SK-N-SH (cell line): ENCODE measurements at regions not wholly inside any gene's neighbourhood (a gene's known extent, or its start where the extent isn't known, plus 50 kb on each side); places are given as distances from the start of the nearest gene placed in this dataset.

Experiments used
- CTCF ChIA-PET: fragments of 300-600, 350-600 bp; formaldehyde crosslinking; extraction: SDS; loops from one replicate; lab custom pipeline; 2021; lab: Yijun Ruan, JAX
- POLR2A ChIA-PET: fragments of 350-600 bp; sonication (Branson Sonifier 250); formaldehyde crosslinking; extraction: SDS; loops from one replicate; lab custom pipeline; 2020; ENCODE audit warnings: antibody characterized with exemption, inconsistent platforms; lab: Yijun Ruan, JAX
- DNase-seq: peaks from one replicate; pipeline ENCODE4 v3.0.0; 2012
- H2AFZ ChIP-seq: fragments of 200-600 bp; sonication (generic); 2 replicates; pipeline ENCODE4 v1.8.1; 2016; ENCODE audit warnings: antibody characterized with exemption, mild to moderate bottlenecking, low read depth
- H3F3A ChIP-seq: fragments of 200-600 bp; sonication (generic); replicated peaks from 2 replicates; pipeline ENCODE3; 2016; ENCODE audit warnings: antibody characterized with exemption, mild to moderate bottlenecking; ENCODE audit not compliant: insufficient read depth
- H3K27ac ChIP-seq, 2 experiments: fragments of 200-500 bp in 1 of 2; fragments of 200-600 bp in 1 of 2; sonication (Bioruptor generic) in 1 of 2; sonication (generic), shearing (Covaris generic) in 1 of 2; 2 replicates each; pipeline versions ENCODE4 v1.5.1 to v1.6.1; 2014 to 2016; ENCODE audit warnings: low read depth in 2 of 2, inconsistent platforms in 1 of 2, low read length in 1 of 2, mild to moderate bottlenecking in 1 of 2, mixed read lengths in 1 of 2
- H3K27me3 ChIP-seq: fragments of 200-600 bp; sonication (generic), shearing (Covaris generic); 2 replicates; pipeline ENCODE4 v1.6.1; 2016; ENCODE audit warnings: mixed run types; ENCODE audit not compliant: insufficient read depth
- H3K36me3 ChIP-seq, 2 experiments: fragments of 200-500 bp in 1 of 2; fragments of 200-600 bp in 1 of 2; sonication (Bioruptor generic) in 1 of 2; sonication (generic) in 1 of 2; replicated peaks in 1 of 2; 2 replicates each; pipeline versions ENCODE3 to v1.5.1; 2014 to 2016; ENCODE audit warnings: low read length in 1 of 2, mild to moderate bottlenecking in 1 of 2; ENCODE audit not compliant: insufficient read depth in 2 of 2, control insufficient read depth in 1 of 2
- H3K4me1 ChIP-seq, 2 experiments: fragments of 200-500 bp in 1 of 2; fragments of 200-600 bp in 1 of 2; sonication (Bioruptor generic) in 1 of 2; sonication (generic), shearing (Covaris generic) in 1 of 2; 2 replicates each; pipeline versions ENCODE4 v1.5.1 to v1.6.1; 2014 to 2016; ENCODE audit warnings: low read depth in 1 of 2, low read length in 1 of 2, mixed run types in 1 of 2; ENCODE audit not compliant: insufficient read depth in 2 of 2, control insufficient read depth in 1 of 2
- H3K4me2 ChIP-seq: fragments of 200-600 bp; sonication (generic), shearing (Covaris generic); 2 replicates; pipeline ENCODE4 v1.6.1; 2017; ENCODE audit warnings: mixed run types
- H3K4me3 ChIP-seq, 2 experiments: fragments of 200-500 bp in 1 of 2; fragments of 200-600 bp in 1 of 2; sonication (Bioruptor generic) in 1 of 2; sonication (generic), shearing (Covaris generic) in 1 of 2; 2 replicates each; pipeline versions ENCODE4 v1.5.1 to v1.8.1; 2014 to 2016; ENCODE audit warnings: low read depth in 2 of 2, inconsistent platforms in 1 of 2, low read length in 1 of 2, mild to moderate bottlenecking in 1 of 2, mixed read lengths in 1 of 2, moderate library complexity in 1 of 2
- H3K79me2 ChIP-seq: fragments of 200-600 bp; sonication (generic); 2 replicates; pipeline ENCODE4 v1.8.1; 2017; ENCODE audit warnings: mild to moderate bottlenecking; ENCODE audit not compliant: insufficient read depth
- H3K9ac ChIP-seq: fragments of 200-600 bp; sonication (generic); 2 replicates; pipeline ENCODE4 v1.6.1; 2017; ENCODE audit warnings: mixed run types
- H3K9me2 ChIP-seq: fragments of 200-600 bp; sonication (generic); 2 replicates; pipeline ENCODE4 v1.6.1; 2017; ENCODE audit warnings: mixed run types
- H3K9me3 ChIP-seq: fragments of 200-600 bp; sonication (generic); 2 replicates; pipeline ENCODE4 v1.6.1; 2017; ENCODE audit warnings: mixed run types, mild to moderate bottlenecking, moderate library complexity
- H4K20me1 ChIP-seq: fragments of 200-600 bp; sonication (generic); 2 replicates; pipeline ENCODE4 v1.6.1; 2017; ENCODE audit warnings: mild to moderate bottlenecking, mixed run types; ENCODE audit not compliant: insufficient read depth
- ELF1 ChIP-seq: IDR thresholded peaks from 2 replicates; pipeline ENCODE4 v1.4.0; 2012
- EP300 ChIP-seq, 2 experiments: IDR thresholded peaks; 2 replicates each; pipeline versions ENCODE4 v1.4.0 to v1.6.1; 2012; ENCODE audit warnings: borderline replicate concordance in 1 of 2, low read depth in 1 of 2, low read length in 1 of 2
- FOXJ3 ChIP-seq: sonication (generic); formaldehyde crosslinking; IDR thresholded peaks from 2 replicates; pipeline ENCODE4 v1.5.1; 2020; ENCODE audit warnings: mild to moderate bottlenecking, missing genetic modification reagents
- GABPA ChIP-seq: IDR thresholded peaks from 2 replicates; pipeline ENCODE4 v1.4.0; 2012; ENCODE audit warnings: low read depth, mild to moderate bottlenecking
- GATA2 ChIP-seq: sonication (generic); formaldehyde crosslinking; IDR thresholded peaks from 2 replicates; pipeline ENCODE4 v1.5.0; 2020; ENCODE audit warnings: mild to moderate bottlenecking, missing genetic modification reagents
- JUND ChIP-seq: IDR thresholded peaks from 2 replicates; pipeline ENCODE4 v1.4.0; 2012
- MAX ChIP-seq: IDR thresholded peaks from 2 replicates; pipeline ENCODE4 v1.4.0; 2012; ENCODE audit warnings: low read depth
- NFIC ChIP-seq: IDR thresholded peaks from 2 replicates; pipeline ENCODE4 v1.4.0; 2012; ENCODE audit warnings: borderline replicate concordance
- POLR2AphosphoS5 ChIP-seq: IDR thresholded peaks from 2 replicates; pipeline ENCODE4 v1.6.1; 2012; ENCODE audit warnings: low read depth, low read length
- RAD21 ChIP-seq: IDR thresholded peaks from 2 replicates; pipeline ENCODE4 v1.6.1; 2012; ENCODE audit warnings: mild to moderate bottlenecking, low read length
- REST ChIP-seq: IDR thresholded peaks from 2 replicates; pipeline ENCODE4 v1.6.1; 2012; ENCODE audit warnings: mild to moderate bottlenecking, low read depth, low read length, moderate library complexity
- RFX5 ChIP-seq: IDR thresholded peaks from 2 replicates; pipeline ENCODE4 v1.6.1; 2012; ENCODE audit warnings: mild to moderate bottlenecking, improper control_type of control experiment, low read length
- RXRA ChIP-seq: IDR thresholded peaks from 2 replicates; pipeline ENCODE4 v1.4.0; 2012; ENCODE audit warnings: low read depth, mild to moderate bottlenecking, borderline replicate concordance
- SIN3A ChIP-seq: IDR thresholded peaks from 2 replicates; pipeline ENCODE4 v1.6.1; 2012; ENCODE audit warnings: low read depth, mild to moderate bottlenecking, low read length, moderate library complexity, borderline replicate concordance
- TAF1 ChIP-seq: IDR thresholded peaks from 2 replicates; pipeline ENCODE4 v1.6.1; 2012; ENCODE audit warnings: low read depth, mild to moderate bottlenecking, low read length, moderate library complexity, borderline replicate concordance
- TCF12 ChIP-seq: IDR thresholded peaks from 2 replicates; pipeline ENCODE4 v1.4.0; 2012
- TEAD4 ChIP-seq: IDR thresholded peaks from 2 replicates; pipeline ENCODE4 v1.4.0; 2012; ENCODE audit warnings: mild to moderate bottlenecking, borderline replicate concordance; ENCODE audit not compliant: insufficient read depth
- YY1 ChIP-seq: IDR thresholded peaks from 2 replicates; pipeline ENCODE4 v1.4.0; 2012; ENCODE audit warnings: low read depth, mild to moderate bottlenecking
- ZBTB33 ChIP-seq: IDR thresholded peaks from 2 replicates; pipeline ENCODE4 v1.4.0; 2012; ENCODE audit warnings: low read depth, borderline replicate concordance
- WGBS: methylation state at CpG from one replicate; pipeline ENCODE4 v1.1.6; 2017; ENCODE audit warnings: low lambda C conversion rate; 5-methylcytosine and 5-hydroxymethylcytosine counted together

GRCh38 chr20:52667358-52667757, 304.8 kb upstream of the TSHZ2 start:
- H3K9me3 ChIP-seq = no peaks in the 10 kb centered on the region
- no peaks in the 10 kb centered on the region for H3K4me1 ChIP-seq
- H3K27ac ChIP-seq = no peak overlapping the region
- H3K9me2 ChIP-seq = no peaks in the 10 kb centered on the region
- no peak overlapping the region for H3K4me2 ChIP-seq
- POLR2A ChIA-PET = no interaction called here
- H3K36me3 ChIP-seq = no peaks in the 10 kb centered on the region
- 49% methylated on average over 5 of the region's 5 CpGs for WGBS
- H3K9ac ChIP-seq = no peak overlapping the region
- no peak for TF ChIP-seq SIN3A
- no peak for TF ChIP-seq FOXJ3
- no peak for TF ChIP-seq ELF1
- CTCF ChIA-PET = no interaction called here
- H3F3A ChIP-seq = no peaks in the 10 kb centered on the region
- no peaks in the 10 kb centered on the region for H4K20me1 ChIP-seq
- H2AFZ ChIP-seq = no peak overlapping the region
- no peak overlapping the region for H3K4me3 ChIP-seq
- no peak for DNase-seq
- no peaks in the 10 kb centered on the region for H3K79me2 ChIP-seq
- H3K27me3 ChIP-seq = no peaks in the 10 kb centered on the region

GRCh38 chr20:52665441-52665840, 306.7 kb upstream of the TSHZ2 start:
- 42% methylated on average over 1 of the region's 1 CpG for WGBS
- Histone ChIP-seq H3K27ac (no peak overlapping the region), H3K27me3 (no peaks in the 10 kb centered on the region), H3K9me2 (no peaks in the 10 kb centered on the region), H3K79me2 (no peaks in the 10 kb centered on the region), H3K4me1 (no peaks in the 10 kb centered on the region), H3K9ac (no peak overlapping the region), H3K9me3 (no peaks in the 10 kb centered on the region), H4K20me1 (no peaks in the 10 kb centered on the region), H3K36me3 (no peaks in the 10 kb centered on the region), H2AFZ (no peak overlapping the region), H3K4me3 (no peak overlapping the region), H3K4me2 (no peak overlapping the region), H3F3A (no peaks in the 10 kb centered on the region)
- DNase-seq = no peak
- POLR2A ChIA-PET = no interaction called here
- no peak for TF ChIP-seq TEAD4
- no peak for TF ChIP-seq TCF12
- TF ChIP-seq EP300 (IDR thresholded peaks at IDR 0.05; ENCODE audit: borderline replicate concordance in 1 of 2, low read depth in 1 of 2, low read length in 1 of 2) = no peak
- no peak for TF ChIP-seq ZBTB33
- TF ChIP-seq MAX = no peak
- TF ChIP-seq RAD21 = no peak
- no peak for TF ChIP-seq TAF1
- no peak for TF ChIP-seq ELF1
- no peak for TF ChIP-seq RFX5
- no peak for TF ChIP-seq GABPA
- no peak for TF ChIP-seq GATA2 (CRISPR knock-in tag)
- TF ChIP-seq NFIC = no peak
- TF ChIP-seq REST = no peak
- TF ChIP-seq RXRA = no peak
- no peak for TF ChIP-seq POLR2AphosphoS5
- no peak for TF ChIP-seq YY1
- no peak for TF ChIP-seq JUND
- TF ChIP-seq SIN3A = no peak
- CTCF ChIA-PET = no interaction called here
